Aorta (tissue), 5 donors: ENCODE measurements at regions not wholly inside any gene's neighbourhood (a gene's known extent, or its start where the extent isn't known, plus 50 kb on each side); places are given as distances from the start of the nearest gene placed in this dataset.

ENCODE experiments used
- ATAC-seq: fragments of 200-7000 bp; cut with Tn5 transposase; one replicate; pipeline ENCODE4 v1.9.1; 2022; ENCODE audit warnings: moderate library complexity; ENCODE audit not compliant: low FRiP score
- DNase-seq, 2 donors: peaks; one replicate each; pipeline ENCODE4 v3.0.0-alpha.2; 2020
- H3K27ac ChIP-seq, 2 donors: one replicate each; pipeline ENCODE4 v1.5.1; 2013; ENCODE audit warnings: low read length in 2 of 2, mild to moderate bottlenecking in 2 of 2, moderate library complexity in 2 of 2, control low read depth in 1 of 2, inconsistent platforms in 1 of 2, low read depth in 1 of 2
- H3K27me3 ChIP-seq, 2 donors: one replicate each; pipeline ENCODE4 v1.6.1; 2013; ENCODE audit warnings: control low read depth in 1 of 2, low read length in 1 of 2, mild to moderate bottlenecking in 1 of 2, moderate library complexity in 1 of 2; ENCODE audit not compliant: insufficient read depth in 2 of 2, control insufficient read depth in 1 of 2
- H3K36me3 ChIP-seq, 2 donors: one replicate each; pipeline ENCODE4 v1.6.1; 2013; ENCODE audit warnings: control low read depth in 1 of 2, low read length in 1 of 2, mild to moderate bottlenecking in 1 of 2; ENCODE audit not compliant: insufficient read depth in 2 of 2, control insufficient read depth in 1 of 2
- H3K4me1 ChIP-seq, 2 donors: one replicate each; pipeline ENCODE4 v1.6.1; 2013; ENCODE audit warnings: low read length in 2 of 2, control low read depth in 1 of 2, mild to moderate bottlenecking in 1 of 2, moderate library complexity in 1 of 2; ENCODE audit not compliant: insufficient read depth in 2 of 2, control insufficient read depth in 1 of 2
- H3K4me3 ChIP-seq, 2 donors: one replicate each; pipeline ENCODE4 v1.5.1; 2013; ENCODE audit warnings: low read length in 2 of 2, control low read depth in 1 of 2, mild to moderate bottlenecking in 1 of 2
- H3K9me3 ChIP-seq: one replicate; pipeline ENCODE4 v1.6.1; 2013; ENCODE audit warnings: mild to moderate bottlenecking, low read length; ENCODE audit not compliant: control insufficient read depth
- WGBS, 2 donors: extraction: QIAGEN DNeasy Blood & Tissue Kit; methylation state at CpG; one replicate each; pipeline ENCODE4 v1.1.7; 2013; 5-methylcytosine and 5-hydroxymethylcytosine counted together
- intact Hi-C, 2 donors: fragments of 100-400 bp; cut with DNase I; formaldehyde crosslinking; loops; one replicate each; pipeline versions ENCODE4 v1.14.2 to v1.15.0; 2022
- donor health status: healthy with polysubstance abuse.
- donor health status: Bipolar disorder and iron deficiency.
- donor health status: DM: no; HTN: no; CAD: no.
- donor health status: DM: no; HTN: no; CAD: no.
- donor health status: DM: yes; HTN: yes; CAD: no.

- Histone ChIP-seq H3K36me3 (no peaks in the 10 kb centered on the region), H3K27me3 (no peaks in the 10 kb centered on the region), H3K9me3 (no peaks in the 10 kb centered on the region), H3K4me3 (no peak overlapping the region), H3K27ac (no peak overlapping the region), H3K4me1 (no peaks in the 10 kb centered on the region)
- WGBS, 2 donors, result 86% methylated on average over 17 of the region's 17 CpGs
- peak in 1 of 2 donors; percentile 69 for DNase-seq
- peak; percentile 77 for ATAC-seq
- intact Hi-C loops, result loop anchor here (2.0 to 5.0 kb wide), 3 partner anchors 125 to 235 kb away; no protein-coding TSS in a partner anchor
Observed at GRCh38 chr16:11407047-11407982, 62.1 kb downstream of the RMI2 start.

- H3K27me3 ChIP-seq, result no peaks in the 10 kb centered on the region
- peak in 1 of 2 donors; percentile 12 for DNase-seq
- ATAC-seq, result no peak
- no peak overlapping the region for H3K27ac ChIP-seq
- H3K4me1 ChIP-seq, result no peaks in the 10 kb centered on the region
- intact Hi-C loops, result loop anchor here (5.0 kb wide), 2 partner anchors 124 to 234 kb away; no protein-coding TSS in a partner anchor
- 87 to 91% methylated on average over 8 of the region's 8 CpGs for WGBS, 2 donors
- H3K4me3 ChIP-seq, result no peak overlapping the region
- H3K36me3 ChIP-seq, result no peaks in the 10 kb centered on the region
- no peaks in the 10 kb centered on the region for H3K9me3 ChIP-seq
Observed at GRCh38 chr16:11408216-11408615, 63.0 kb downstream of the RMI2 start.

- Histone ChIP-seq H3K4me3 (no peak overlapping the region), H3K4me1 (no peaks in the 10 kb centered on the region), H3K27me3 (no peaks in the 10 kb centered on the region), H3K27ac (no peak overlapping the region), H3K9me3 (no peaks in the 10 kb centered on the region), H3K36me3 (no peaks in the 10 kb centered on the region)
- DNase-seq (no peak), ATAC-seq (no peak)
- WGBS, 2 donors, result 24 to 26% methylated on average over 6 of the region's 6 CpGs
- intact Hi-C loops, result loop anchor here (5.0 kb wide), 2 partner anchors 123 to 233 kb away; no protein-coding TSS in a partner anchor
Observed at GRCh38 chr16:11409398-11409797, 64.1 kb downstream of the RMI2 start.

GRCh38 chr16:11410376-11411058 is 65.3 kb downstream of the RMI2 start:
- Histone ChIP-seq H3K4me3 (no peak overlapping the region), H3K36me3 (no peaks in the 10 kb centered on the region), H3K27me3 (no peaks in the 10 kb centered on the region), H3K4me1 (no peaks in the 10 kb centered on the region), H3K9me3 (no peaks in the 10 kb centered on the region), H3K27ac (peak overlapping the region in 1 of 2 donors; percentile 36)
- ATAC-seq, result peak; percentile 24
- 39 to 45% methylated on average over 12 of the region's 12 CpGs for WGBS, 2 donors
- intact Hi-C loops, result loop anchor here (5.0 kb wide), 3 partner anchors 77 to 177 kb away; partner anchors contain the start of gene LITAF (in 1 of the 2)
- DNase-seq, result peak; percentile 85 to 88

GRCh38 chr16:11411059-11411550 is 65.8 kb downstream of the RMI2 start:
- intact Hi-C loops, result loop anchor here (5.0 kb wide), 3 partner anchors 76 to 176 kb away; partner anchors contain the start of gene LITAF (in 1 of the 2)
- H3K9me3 ChIP-seq, result no peaks in the 10 kb centered on the region
- no peaks in the 10 kb centered on the region for H3K27me3 ChIP-seq
- DNase-seq, result no peak
- no peaks in the 10 kb centered on the region for H3K36me3 ChIP-seq
- H3K4me3 ChIP-seq, result no peak overlapping the region
- H3K27ac ChIP-seq, result peak overlapping the region in 1 of 2 donors; percentile 11
- no peaks in the 10 kb centered on the region for H3K4me1 ChIP-seq
- ATAC-seq, result peak; percentile 3
- 31 to 38% methylated on average over 8 to 9 of the region's 9 CpGs for WGBS, 2 donors

- H3K27me3 ChIP-seq, result no peaks in the 10 kb centered on the region
- WGBS, 2 donors, result 92 to 94% methylated on average over 10 of the region's 10 CpGs
- H3K36me3 ChIP-seq, result no peaks in the 10 kb centered on the region
- ATAC-seq (no peak), DNase-seq (peak in 1 of 2 donors; percentile 46)
- H3K4me3 ChIP-seq, result no peak overlapping the region
- no peaks in the 10 kb centered on the region for H3K4me1 ChIP-seq
- intact Hi-C loops, result loop anchor here (5.0 kb wide), 3 partner anchors 75 to 175 kb away; partner anchors contain the start of gene LITAF (in 1 of the 2)
- H3K9me3 ChIP-seq, result no peaks in the 10 kb centered on the region
- no peak overlapping the region for H3K27ac ChIP-seq
Observed at GRCh38 chr16:11412175-11412904, 67.1 kb downstream of the RMI2 start.

GRCh38 chr16:11412965-11413887 is 68.0 kb downstream of the RMI2 start:
- H3K4me3 ChIP-seq, result no peak overlapping the region
- H3K9me3 ChIP-seq, result no peaks in the 10 kb centered on the region
- H3K36me3 ChIP-seq, result no peaks in the 10 kb centered on the region
- H3K27me3 ChIP-seq, result no peaks in the 10 kb centered on the region
- DNase-seq (peak in 1 of 2 donors; percentile 44), ATAC-seq (no peak)
- H3K4me1 ChIP-seq, result no peaks in the 10 kb centered on the region
- intact Hi-C loops, result loop anchor here (5.0 kb wide), 3 partner anchors 74 to 174 kb away; partner anchors contain the start of gene LITAF (in 1 of the 2)
- no peak overlapping the region for H3K27ac ChIP-seq
- WGBS, 2 donors, result 89 to 93% methylated on average over 15 of the region's 15 CpGs
